Suppressor macrophage treated with lipopolysaccharide for 1 hour (primary cell): ENCODE measurements at regions not wholly inside any gene's neighbourhood (a gene's known extent, or its start where the extent isn't known, plus 50 kb on each side); places are given as distances from the start of the nearest gene placed in this dataset.
A peak's percentile ranks its signal among the peaks of the same experiment; 100 is the strongest.
"Not testable (repeated sequence)": the region's sequence is repeated elsewhere in the genome, so short reads cannot be mapped to it uniquely, and the experiment has no call there.

Source experiments
- DNase-seq, 3 donors: peaks; one replicate each; pipeline ENCODE4 v3.0.0-alpha.2; 2020 to 2022

DNA sequence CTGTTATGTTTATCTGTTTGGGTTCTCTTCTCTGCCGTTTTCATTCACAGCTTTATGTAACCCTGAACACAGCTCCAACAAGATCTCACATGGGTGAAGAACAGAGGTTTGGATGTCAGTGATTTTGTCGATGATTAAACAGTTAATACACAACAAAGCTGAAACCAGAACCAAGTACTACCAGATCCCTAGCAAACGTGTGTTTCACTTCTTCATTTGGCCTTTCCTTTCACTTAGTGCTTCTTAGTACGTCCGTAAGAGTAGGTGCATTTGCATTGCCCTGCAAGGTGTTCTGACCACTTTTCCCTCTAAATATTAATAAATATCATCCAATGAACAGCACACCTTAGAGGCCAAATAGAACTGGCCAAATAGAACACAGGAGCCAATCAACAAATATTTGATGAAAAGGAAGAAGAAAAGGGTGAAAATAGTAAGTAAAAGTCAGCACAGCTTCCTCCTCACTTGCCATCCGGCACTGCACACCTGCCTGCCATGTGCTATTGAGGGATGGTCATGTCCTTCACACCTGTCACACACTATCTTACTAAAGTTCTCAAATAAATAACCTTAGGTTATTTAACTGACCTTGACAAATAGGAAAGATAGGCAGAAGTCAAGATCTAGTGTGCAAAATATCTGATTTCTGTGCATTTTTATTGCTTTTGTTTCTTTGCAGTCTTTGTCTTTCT, 252.6 kb upstream of the ANKRD30A start:
- no peak for DNase-seq

DNA sequence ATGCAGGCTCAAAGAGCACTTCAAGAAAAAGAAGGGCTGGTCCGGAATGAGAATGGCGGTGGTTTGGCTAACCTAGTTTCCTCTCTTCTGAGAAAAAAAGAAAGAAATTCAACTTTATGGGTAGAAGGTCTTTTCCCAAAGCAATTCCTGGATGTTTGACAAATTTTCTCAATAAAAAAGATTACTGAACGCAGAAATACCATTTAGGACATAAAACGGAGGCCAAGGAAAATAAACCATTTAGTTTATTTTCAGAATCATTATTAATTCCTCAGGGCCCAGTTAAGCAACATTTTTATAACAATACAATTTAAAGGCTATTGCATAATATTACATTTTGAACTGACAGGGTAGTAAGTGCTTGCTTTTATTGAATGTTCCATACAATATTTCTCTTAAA, 284.6 kb upstream of the ANKRD30A start:
- DNase-seq: no peak

DNA sequence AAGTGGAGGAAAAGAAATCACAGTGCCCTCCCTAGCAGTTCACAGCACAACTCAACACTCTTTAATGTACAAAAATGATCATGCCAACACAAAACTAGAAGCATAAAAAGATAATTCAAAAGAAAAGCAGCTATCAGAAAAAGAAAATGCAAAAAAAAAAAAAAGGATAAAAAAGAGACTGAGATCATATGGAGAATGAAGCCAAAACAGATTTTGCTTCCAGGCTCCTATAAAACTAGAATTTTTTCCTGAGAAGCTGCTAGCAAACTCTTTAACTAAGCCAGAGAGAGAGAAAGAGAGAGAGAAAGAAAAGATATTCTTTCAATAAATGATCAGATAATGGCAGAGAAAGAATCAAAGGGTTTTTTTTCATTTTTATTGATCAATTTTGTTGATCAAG, 288.0 kb upstream of the ANKRD30A start:
- no peak for DNase-seq

DNA sequence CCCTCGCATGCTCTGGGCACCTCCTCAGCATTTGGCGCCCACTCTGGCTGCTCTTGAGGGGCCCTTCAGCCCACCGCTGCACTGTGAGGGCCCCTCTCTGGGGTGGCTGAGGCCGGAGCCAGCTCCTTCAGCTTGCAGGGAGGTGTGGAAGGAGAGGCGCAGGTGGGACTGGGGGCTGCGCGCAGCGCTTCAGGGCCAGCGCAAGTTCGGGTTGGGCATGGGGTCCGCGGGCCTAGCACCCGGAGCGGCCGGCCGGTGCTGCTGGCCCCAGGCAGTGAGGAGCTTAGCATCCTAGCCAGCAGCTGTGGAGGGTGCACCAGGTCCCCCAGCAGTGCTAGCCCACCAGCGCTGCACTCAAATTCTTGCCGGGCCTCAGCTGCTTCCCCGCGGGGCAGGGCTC, 305.6 kb upstream of the ANKRD30A start:
- no peak for DNase-seq

DNA sequence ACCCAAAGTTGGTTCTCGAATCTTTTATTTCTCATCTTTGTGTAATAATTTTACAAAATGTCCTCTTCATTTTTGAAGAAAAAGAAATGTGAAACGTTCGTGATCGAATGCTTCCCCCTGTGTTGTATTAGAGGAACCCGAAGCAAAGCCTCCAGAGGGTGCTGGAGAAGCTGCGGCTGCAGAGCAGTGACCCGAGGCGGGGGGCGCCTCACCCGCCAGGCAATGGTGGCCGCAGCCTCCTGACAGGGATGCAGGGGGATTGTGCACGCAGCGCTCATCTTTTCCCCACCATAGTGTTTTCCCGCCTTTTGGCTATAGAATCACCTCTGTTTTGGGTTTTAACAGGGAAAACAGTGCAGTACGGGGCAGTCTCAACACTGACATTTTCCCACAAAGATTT, 307.5 kb upstream of the ANKRD30A start:
- DNase-seq: no peak

DNA sequence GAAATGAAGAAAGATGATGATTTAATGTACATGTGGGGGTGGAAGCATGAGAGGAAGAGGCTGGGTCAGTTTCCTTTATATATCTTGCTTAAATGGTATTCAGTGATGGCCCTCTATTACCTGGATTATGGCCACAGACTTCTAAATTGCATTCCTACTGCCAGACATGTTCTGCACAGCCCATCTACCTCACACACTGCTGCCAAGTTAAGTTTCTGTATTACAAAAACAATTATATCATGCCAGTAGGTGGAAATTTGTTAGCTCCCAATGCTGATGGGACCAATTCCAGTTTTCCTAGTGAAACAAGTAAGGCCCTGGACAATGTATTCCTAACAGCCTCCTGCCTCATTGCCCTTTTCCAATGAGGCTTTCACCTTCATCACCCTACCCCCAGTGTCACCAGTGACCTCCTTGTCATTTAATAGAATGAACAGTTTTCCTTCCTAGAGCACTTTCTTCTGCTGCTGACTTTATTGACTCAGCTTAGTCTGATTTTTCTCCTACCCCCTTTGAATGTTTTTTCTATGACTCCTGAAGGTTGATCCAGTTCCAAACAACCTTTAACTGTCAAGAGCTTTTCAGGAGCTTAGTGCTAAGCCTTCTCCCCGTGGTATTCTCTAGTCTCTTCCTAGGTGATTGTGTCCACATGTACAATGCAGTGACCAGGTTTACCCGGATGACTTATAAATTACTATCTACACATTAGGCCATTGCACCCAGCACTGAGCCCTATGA, 316.6 kb upstream of the ANKRD30A start:
- no peak for DNase-seq

DNA sequence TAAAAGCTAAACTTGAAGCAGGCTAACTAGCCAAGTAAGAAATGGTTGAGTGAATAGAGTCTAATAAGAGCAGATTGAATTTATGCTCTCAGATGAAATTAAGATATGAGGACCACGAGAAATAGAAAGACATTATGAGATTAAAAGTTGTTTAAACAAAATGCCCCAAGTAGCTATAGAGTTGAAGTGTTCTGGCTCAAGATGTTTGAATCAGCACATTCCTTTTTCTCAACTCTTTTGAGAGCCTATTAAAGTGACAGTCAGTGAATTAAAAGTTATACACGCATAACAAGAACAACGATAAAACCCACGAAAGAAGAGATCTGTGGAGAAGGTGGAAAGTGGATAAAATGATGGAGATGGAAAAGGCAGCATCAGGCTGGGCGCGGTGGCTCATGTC, 322.2 kb upstream of the ANKRD30A start:
- DNase-seq: no peak

DNA sequence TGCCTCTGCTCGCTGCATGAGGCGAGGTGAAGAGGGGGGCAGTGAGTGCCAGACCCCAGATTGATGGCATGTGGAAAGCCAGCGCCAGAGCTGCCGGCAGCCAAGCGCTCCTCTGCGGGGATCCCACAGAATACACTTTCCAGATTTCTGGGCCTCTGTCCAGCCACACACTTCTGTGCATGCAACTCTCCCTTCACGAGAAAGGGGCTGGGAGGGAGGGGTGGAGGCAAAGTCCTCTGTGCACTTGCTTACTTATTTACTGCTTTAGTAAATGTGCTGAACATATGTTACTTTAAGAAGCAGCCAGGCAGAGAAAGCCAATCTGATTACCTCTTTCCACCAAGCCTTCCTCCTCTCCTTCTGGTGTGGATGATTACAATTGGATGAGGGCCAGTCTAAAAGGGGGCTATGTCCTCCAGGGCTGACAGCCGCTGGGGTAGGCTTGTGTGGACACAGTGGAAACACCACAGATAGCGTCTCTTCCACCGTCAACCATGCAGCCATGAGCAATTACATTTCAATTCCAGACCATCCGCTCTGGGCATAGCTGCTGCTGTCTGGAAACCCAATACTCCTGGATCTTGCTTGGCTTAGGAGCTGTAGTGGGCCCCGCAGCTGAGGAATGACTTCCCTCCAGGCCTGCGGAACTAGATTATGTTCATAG, 322.8 kb upstream of the ANKRD30A start:
- DNase-seq: no peak

DNA sequence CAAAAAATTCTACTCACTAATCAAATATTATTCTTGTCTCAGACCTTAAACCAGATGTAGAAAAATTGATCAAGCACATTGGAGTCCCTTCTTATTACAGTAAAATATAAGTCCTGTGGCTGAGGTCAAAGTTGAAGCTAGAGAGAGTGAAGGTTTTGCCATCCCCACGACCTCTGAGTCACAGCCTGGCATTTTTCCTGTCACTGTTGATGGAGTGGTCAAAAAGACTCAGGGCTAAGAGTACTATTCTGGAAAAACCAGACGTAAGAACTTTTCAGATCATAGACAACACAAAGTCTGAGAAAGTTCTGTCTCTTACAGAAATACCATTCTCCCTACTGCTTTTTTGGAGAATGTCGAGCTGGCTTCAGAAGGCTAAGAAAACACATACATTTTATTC, 323.7 kb upstream of the ANKRD30A start:
- no peak for DNase-seq

DNA sequence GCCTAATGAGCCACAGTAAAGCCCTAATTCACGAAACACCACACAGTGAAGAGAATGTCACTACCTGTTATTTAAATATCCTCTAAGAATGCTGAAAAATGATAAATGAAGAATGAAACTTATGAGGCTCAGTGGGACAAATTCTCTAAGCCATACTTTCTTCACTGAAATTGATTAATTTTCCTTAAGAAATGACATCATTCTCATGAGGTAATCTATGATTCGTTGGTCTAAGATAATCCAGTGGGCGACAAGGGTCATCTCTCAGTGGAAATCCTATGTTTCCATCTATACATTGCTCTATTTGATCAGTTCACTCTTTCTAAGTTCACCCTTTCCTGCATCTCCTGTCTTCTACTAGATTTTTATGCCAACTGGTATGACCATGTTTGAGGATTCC, 330.4 kb upstream of the ANKRD30A start:
- no peak for DNase-seq

DNA sequence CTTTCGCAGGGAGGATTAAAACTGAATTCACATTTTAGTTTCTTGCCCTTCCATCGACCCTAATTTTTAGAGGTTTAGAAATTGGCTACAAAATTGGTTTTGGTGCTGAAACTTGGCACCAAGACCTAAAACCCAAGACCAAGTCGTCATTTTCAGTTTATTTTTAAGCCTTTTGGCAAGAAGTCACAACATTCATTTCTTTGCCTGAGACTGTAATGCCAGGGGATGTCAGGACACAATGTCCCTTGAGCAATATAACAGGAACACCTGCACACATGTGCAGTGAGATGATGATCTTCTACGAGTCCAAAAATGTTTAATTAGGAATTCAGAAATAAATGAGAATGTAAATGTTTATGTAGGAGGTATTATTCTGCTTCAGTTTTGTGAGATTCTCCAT, 335.4 kb upstream of the ANKRD30A start:
- no peak for DNase-seq

DNA sequence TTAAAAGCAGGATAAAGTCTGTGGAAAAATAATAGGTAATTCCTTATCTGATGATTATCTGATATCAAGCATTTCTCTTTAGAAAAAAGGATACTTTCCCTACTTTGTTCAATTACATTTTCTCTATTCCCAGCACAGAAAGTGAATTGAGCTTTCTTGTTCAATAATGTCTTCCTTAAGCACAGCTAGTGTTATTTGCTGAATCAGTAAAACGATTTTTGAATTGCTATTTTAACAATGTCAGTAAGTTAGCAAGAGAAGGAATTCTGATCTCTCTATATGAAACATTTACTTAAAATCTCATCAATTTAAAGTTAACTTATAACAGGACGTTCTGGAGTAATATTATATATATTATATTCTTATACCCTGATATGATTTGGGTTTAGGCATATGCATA, 337.2 kb upstream of the ANKRD30A start:
- DNase-seq: no peak

DNA sequence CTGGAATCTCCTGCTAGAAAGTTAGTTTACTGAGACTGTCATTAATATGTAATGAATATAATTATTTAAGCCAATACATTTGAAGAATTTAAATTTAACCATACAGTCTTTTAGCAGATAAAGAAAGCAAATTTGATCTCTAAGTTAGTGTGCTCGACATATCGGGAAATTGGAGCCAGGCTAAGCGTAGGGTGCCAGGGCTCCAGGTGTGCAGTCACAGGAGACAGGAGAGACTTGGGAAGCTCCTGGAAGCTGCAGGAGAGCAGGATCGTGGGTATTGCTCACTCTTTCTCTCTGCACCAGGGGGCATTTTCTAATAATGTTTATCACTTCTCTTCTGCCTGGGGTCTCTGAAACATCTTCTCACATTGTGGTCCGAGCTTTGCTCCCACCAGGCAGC, 342.0 kb upstream of the ANKRD30A start:
- no peak for DNase-seq

DNA sequence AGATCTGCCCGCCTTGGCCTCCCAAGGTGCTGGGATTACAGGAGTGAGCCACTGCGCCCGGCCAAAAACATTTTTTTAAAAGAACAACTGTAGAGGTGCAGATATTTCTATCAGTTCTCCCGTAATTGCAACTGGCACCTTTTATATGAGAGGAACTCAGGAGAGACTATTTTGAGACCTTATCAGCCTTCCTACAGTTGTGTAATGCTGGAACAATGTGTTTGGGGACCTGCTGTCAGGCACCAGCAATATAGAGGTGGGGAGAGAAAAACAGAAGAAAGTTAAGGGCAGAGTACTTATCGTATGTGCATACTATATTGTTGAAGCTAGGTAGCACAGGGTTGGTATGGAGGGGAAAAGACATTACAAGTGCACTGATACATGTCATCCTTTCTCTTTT, 343.8 kb upstream of the ANKRD30A start:
- no peak for DNase-seq

DNA sequence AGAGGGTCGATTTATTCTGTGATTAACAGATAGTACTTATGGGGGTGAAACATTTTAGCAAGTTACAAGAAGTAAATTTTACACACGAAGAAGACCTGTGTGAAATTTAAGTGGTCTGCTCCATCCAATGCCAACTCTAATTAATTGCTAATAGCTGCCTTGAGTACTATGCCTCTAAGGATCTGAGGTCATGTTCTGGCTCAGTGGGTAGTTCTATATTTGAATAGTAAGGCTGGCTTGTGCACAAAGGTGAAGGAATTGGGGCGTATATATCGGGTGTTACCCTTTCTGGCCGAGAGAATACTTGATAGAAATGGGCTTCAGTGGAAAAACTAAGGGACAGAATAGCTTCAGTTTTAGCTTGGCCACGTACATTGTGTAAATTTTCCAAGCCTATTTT, 345.2 kb upstream of the ANKRD30A start:
- no peak for DNase-seq

DNA sequence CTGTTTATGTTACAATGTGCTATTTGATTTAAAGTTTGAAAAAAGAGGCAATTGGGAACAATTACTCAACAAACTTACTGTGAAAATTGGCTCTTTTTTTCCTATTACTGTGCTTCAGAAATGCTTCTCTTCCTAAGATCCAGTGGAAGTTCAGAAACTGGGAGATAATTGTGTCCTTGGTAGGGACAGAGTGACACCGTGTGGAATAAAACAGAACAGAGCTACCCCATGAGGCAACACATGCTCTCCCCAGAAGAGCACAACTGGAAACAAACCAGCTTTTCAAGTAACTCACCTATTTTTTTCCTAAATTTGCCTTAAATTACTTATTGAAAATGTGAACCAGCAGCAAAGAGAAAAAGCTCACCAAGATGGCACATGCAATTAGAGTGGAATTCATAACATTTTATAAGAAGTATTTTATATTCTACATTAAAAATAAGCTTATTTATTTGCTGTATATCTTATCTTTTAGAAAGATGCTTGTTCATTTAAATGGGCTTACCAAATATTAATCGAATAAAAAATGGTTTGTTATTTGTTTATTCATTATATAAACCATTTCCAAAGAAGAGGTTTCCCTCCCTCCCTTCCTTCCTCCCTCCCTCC, 346.1 kb upstream of the ANKRD30A start:
- DNase-seq: peak in 1 of 3 donors; percentile 6

DNA sequence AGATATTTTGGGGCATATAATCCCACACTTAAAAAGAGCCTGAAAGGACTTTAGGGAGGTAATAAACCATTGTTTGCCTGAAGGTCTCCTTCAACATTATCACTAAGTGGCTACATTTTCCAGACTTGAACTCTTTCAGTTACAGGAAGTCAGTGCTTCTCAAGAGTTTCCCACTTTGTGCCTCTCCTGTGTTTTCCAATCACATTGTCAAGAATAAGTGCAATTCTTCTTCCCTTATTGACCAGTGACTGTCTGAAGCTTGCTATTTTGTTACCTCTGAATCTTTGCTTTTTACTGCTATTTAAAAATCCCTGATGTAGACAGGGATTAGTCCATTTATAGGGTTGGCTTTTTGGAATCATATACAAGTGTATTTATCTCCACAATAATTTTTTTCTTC, 346.7 kb upstream of the ANKRD30A start:
- no peak for DNase-seq

DNA sequence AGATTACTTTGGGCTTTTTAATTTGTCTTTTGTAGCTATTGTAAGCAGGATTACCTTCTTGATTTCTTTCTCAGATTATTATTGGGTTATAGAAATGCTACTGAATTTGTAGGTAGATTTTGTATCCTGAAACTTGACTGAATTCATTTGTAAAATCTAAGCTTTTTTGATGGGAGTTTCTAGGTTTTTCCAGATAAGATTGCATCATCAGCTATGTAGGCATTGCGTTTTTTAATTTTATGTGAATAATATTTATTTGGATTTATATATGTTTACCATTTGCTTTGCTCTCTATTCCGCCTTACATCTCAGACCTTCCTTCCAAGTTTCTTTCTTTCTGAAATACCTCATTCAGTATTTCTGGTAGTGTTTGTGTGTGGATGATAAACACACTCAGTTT, 351.7 kb upstream of the ANKRD30A start:
- no peak for DNase-seq

DNA sequence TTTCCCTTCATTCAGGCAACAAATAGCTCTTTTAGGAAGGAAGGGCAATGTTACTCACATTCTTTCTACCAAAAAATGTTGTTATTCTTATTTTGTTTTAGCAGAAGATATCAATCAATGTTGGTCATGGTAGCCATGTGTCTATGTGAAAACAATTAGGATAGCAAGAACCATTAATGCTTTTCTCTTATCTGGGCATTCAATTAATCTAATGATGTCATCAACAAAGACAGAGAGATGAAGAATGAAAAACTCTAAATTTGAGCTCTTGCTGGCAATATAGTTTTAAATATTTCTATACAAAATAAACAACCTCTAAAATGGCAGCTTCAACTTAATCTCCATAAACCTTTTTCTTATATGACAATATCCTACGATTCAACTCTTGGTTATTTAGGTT, 353.7 kb upstream of the ANKRD30A start:
- no peak for DNase-seq

DNA sequence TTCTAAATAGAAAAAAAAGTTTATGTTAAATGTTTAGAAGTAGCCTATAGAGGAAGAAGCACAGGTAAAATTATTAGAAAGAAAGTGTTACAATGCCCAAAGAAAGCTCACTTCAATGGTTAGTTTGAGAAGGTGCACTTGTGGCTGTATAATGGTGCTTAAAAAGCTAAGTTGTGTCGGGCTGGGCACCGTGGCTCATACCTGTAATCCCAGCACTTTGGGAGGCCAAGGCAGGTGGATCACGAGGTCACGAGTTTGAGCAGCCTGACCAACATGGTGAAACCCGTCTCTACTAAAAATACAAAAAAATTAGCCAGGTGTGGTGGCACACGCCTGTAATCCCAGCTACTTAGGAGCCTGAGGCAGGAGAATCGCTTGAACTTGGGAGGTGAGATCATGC, 355.7 kb upstream of the ANKRD30A start:
- DNase-seq: not testable (repeated sequence)

DNA sequence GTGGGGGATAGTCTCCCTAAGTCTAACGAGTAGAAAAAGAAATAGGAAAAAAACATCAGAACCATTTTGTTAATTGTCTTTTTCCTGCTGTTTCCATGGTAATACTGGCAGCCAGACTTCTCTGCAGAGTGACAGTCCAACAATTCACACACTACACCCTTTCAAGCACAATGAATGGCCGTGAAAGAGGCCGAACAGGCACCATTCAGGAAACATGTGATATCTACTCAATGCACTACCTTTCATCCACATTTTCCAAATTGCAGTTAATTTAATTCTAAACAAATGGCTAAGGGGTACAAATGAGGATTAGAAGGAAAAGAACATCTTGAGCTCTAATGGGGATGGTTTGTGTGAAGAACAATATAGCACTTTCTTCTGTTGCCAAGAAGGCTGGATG, 358.5 kb upstream of the ANKRD30A start:
- no peak for DNase-seq

DNA sequence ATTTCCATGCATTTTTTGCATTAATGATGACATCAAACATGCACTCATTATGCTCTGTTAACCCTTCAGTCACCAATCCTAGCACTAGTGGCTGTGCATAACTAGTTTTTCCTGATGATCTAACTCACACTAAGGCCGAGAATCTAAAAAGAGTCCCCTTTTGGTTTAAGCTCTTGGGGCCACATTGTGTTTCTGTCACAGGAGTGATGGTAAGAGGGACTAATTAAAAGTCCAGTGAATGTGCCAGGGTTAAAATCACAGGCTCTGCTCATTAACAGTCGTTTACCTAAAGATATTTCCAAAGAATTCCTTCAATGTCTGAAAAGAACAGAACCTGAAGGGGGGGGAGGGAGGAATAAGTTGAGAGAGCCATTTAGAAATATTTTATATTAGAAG, 359.0 kb upstream of the ANKRD30A start:
- DNase-seq: no peak

DNA sequence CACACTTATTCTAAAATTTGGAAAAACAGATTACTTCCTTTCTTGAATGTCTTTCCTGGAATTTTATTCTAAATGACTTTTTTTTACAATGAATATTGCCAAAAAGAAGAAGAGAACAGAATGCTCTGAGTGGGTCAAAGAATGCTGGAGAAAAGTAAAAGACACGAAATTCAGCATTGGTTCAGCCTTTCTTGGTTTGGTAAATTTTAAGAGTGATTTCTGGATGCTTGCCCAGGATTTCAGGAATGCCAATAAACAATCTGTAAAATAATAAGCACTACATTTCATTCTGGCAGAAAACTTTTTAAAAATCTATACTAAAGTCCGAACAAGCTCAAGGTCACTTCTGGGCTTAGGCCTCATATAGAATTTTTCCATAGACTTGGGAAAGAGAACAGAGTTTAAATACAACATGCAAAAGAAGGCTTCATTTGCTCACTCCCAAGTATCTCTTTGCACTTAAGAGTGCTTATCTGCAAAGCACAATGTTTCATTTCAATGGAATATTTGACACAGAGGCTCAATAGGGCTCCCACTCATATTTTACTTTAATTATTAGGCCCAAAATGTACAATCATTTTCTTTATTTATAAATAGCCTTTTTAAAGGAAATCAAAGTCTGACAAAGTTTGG, 359.5 kb upstream of the ANKRD30A start:
- DNase-seq: no peak
